ENCODE measurements at regions not wholly inside any gene's neighbourhood (a gene's known extent, or its start where the extent isn't known, plus 50 kb on each side); places are given as distances from the start of the nearest gene placed in this dataset.

DNA sequence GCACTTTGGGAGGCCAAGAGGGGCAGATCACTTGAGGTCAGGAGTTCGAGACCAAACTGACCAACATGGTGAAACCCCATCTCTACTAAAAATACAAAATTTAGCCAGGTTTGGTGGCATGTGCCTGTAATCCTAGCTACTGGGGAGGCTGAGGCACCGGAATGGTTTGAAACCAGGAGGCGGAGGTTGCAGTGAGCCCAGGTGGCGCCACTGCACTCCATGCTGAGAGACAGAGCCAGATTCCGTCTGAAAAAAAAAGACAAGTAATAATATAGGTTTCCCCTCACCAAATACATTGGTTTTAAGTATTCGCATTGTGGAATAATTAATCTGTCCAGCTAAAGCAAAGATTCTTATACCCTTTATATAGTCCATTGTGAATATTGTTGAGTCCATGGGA lies 1544.6 kb downstream of the OLFM4 start:
- WGBS (ENCODE audit: insufficient coverage), result 100% methylated on average over 1 of the region's 6 CpGs
- Histone ChIP-seq H3K9ac (ENCODE audit: low read length) (no peak overlapping the region), H3K4me1 (ENCODE audit: control insufficient read depth in 2 of 2, insufficient read depth in 2 of 2, low read length in 2 of 2) (no peaks in the 10 kb centered on the region), H4K20me1 (ENCODE audit: control insufficient read depth, insufficient read depth, low read length, poor library complexity, severe bottlenecking) (no peaks in the 10 kb centered on the region), H2AFZ (ENCODE audit: insufficient read depth, low read depth, low read length, poor library complexity, severe bottlenecking) (no peak overlapping the region), H3K36me3 (replicated peaks in 1 of 2; ENCODE audit: control extremely low read depth in 1 of 2, control insufficient read depth in 1 of 2, extremely low read depth in 1 of 2, insufficient read depth in 2 of 2, low read length in 1 of 2) (no peaks in the 10 kb centered on the region), H3K9me3 (ENCODE audit: control extremely low read depth in 1 of 3, control insufficient read depth in 2 of 3, insufficient read depth in 1 of 3, low read length in 2 of 3) (peaks cover 0 to 4% (median 0%) of the 10 kb centered on the region in 3 donors), H3K27me3 (replicated peaks in 1 of 4; ENCODE audit: control extremely low read depth in 1 of 4, control insufficient read depth in 3 of 4, insufficient read depth in 4 of 4, low read length in 3 of 4) (no peaks in the 10 kb centered on the region), H3K27ac (ENCODE audit: low read length in 2 of 2) (no peak overlapping the region), H3K4me2 (replicated peaks; ENCODE audit: low read depth, low read length, poor library complexity, severe bottlenecking) (no peak overlapping the region), H3K79me2 (ENCODE audit: control insufficient read depth, insufficient read depth, low read length) (no peaks in the 10 kb centered on the region), H3K4me3 (ENCODE audit: control extremely low read depth in 1 of 5, extremely low read depth in 1 of 5, insufficient read depth in 1 of 5, low read depth in 2 of 5, low read length in 4 of 5) (no peak overlapping the region)
- ChIA-PET CTCF (no interaction called here), POLR2A (no interaction called here)
- intact Hi-C loops (cut with micrococcal nuclease), result no loop called here
- no peak for DNase-seq
- Mint-ChIP-seq H3K4me1 (no peaks in the 10 kb centered on the region), H3K27ac (no peak overlapping the region), H3K27me3 (no peaks in the 10 kb centered on the region), H3K4me3 (no peak overlapping the region), H3K9me3 (ENCODE audit: insufficient read depth) (peaks cover 3% of the 10 kb centered on the region)
- TF ChIP-seq EZH2 (IDR thresholded peaks at IDR 0.05; ENCODE audit: borderline replicate concordance, insufficient read depth, low read depth, low read length, poor library complexity, severe bottlenecking), result no peak
- TF ChIP-seq, protein P1, sequence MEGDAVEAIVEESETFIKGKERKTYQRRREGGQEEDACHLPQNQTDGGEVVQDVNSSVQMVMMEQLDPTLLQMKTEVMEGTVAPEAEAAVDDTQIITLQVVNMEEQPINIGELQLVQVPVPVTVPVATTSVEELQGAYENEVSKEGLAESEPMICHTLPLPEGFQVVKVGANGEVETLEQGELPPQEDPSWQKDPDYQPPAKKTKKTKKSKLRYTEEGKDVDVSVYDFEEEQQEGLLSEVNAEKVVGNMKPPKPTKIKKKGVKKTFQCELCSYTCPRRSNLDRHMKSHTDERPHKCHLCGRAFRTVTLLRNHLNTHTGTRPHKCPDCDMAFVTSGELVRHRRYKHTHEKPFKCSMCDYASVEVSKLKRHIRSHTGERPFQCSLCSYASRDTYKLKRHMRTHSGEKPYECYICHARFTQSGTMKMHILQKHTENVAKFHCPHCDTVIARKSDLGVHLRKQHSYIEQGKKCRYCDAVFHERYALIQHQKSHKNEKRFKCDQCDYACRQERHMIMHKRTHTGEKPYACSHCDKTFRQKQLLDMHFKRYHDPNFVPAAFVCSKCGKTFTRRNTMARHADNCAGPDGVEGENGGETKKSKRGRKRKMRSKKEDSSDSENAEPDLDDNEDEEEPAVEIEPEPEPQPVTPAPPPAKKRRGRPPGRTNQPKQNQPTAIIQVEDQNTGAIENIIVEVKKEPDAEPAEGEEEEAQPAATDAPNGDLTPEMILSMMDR (IDR thresholded peaks at IDR 0.05), result no peak
- ATAC-seq (ENCODE audit: low read depth), result no peak

DNA sequence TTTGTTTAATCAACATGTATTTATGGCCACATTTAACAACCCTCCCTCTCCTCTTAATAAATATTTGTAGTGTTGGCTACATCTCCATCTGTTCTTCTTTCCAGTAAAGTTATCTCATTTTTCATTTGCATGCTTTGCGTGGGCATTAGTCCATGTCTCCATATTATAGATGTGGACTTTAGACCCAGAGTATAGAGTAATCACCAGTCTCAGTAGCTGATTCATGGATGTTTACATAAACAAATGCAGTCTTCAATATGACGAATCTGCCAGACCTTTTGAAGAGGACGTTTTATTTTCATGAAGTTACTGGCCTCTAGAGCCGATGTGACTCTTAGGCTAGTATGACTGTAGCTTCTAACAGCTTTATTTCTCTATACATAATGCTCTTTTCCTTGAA lies 1546.2 kb downstream of the OLFM4 start:
- Histone ChIP-seq H3K9ac (ENCODE audit: low read length) (no peak overlapping the region), H3K36me3 (replicated peaks in 1 of 2; ENCODE audit: control extremely low read depth in 1 of 2, control insufficient read depth in 1 of 2, extremely low read depth in 1 of 2, insufficient read depth in 2 of 2, low read length in 1 of 2) (no peaks in the 10 kb centered on the region), H2AFZ (ENCODE audit: insufficient read depth, low read depth, low read length, poor library complexity, severe bottlenecking) (no peak overlapping the region), H3K27me3 (replicated peaks in 1 of 4; ENCODE audit: control extremely low read depth in 1 of 4, control insufficient read depth in 3 of 4, insufficient read depth in 4 of 4, low read length in 3 of 4) (no peaks in the 10 kb centered on the region), H3K4me1 (ENCODE audit: control insufficient read depth in 2 of 2, insufficient read depth in 2 of 2, low read length in 2 of 2) (no peaks in the 10 kb centered on the region), H4K20me1 (ENCODE audit: control insufficient read depth, insufficient read depth, low read length, poor library complexity, severe bottlenecking) (no peaks in the 10 kb centered on the region), H3K27ac (ENCODE audit: low read length in 2 of 2) (no peak overlapping the region), H3K4me2 (replicated peaks; ENCODE audit: low read depth, low read length, poor library complexity, severe bottlenecking) (no peak overlapping the region), H3K4me3 (ENCODE audit: control extremely low read depth in 1 of 5, extremely low read depth in 1 of 5, insufficient read depth in 1 of 5, low read depth in 2 of 5, low read length in 4 of 5) (no peak overlapping the region), H3K79me2 (ENCODE audit: control insufficient read depth, insufficient read depth, low read length) (no peaks in the 10 kb centered on the region), H3K9me3 (ENCODE audit: control extremely low read depth in 1 of 3, control insufficient read depth in 2 of 3, insufficient read depth in 1 of 3, low read length in 2 of 3) (peaks cover 0 to 4% (median 0%) of the 10 kb centered on the region in 3 donors)
- Mint-ChIP-seq H3K4me1 (no peaks in the 10 kb centered on the region), H3K27ac (no peak overlapping the region), H3K4me3 (no peak overlapping the region), H3K9me3 (ENCODE audit: insufficient read depth) (peaks cover 3% of the 10 kb centered on the region), H3K27me3 (no peaks in the 10 kb centered on the region)
- POLR2A ChIA-PET, result no interaction called here
- WGBS (ENCODE audit: insufficient coverage), result no CpG with 5 or more reads among the region's 4 CpGs
- ATAC-seq (ENCODE audit: low read depth) (no peak), DNase-seq (no peak)
- TF ChIP-seq, protein P1 (IDR thresholded peaks at IDR 0.05), result no peak
- no peak for TF ChIP-seq EZH2 (IDR thresholded peaks at IDR 0.05; ENCODE audit: borderline replicate concordance, insufficient read depth, low read depth, low read length, poor library complexity, severe bottlenecking)
- intact Hi-C loops (cut with micrococcal nuclease), result no loop called here
- CTCF ChIA-PET, result no interaction called here

All from B cell (primary cell).